Dendritic cell treated with granulocyte-macrophage colony-stimulating factor and Interleukin-4, amounts not matched to agents 40 ng/mL and 50 ng/mL, for 4 days (primary cell): ENCODE measurements at regions not wholly inside any gene's neighbourhood (a gene's known extent, or its start where the extent isn't known, plus 50 kb on each side); places are given as distances from the start of the nearest gene placed in this dataset.

ENCODE experiments used
- H3K27ac Mint-ChIP-seq: one replicate; pipeline ENCODE4 v1.8.0; 2022; ENCODE audit warnings: mild to moderate bottlenecking, mixed read lengths
- H3K27me3 Mint-ChIP-seq: one replicate; pipeline ENCODE4 v1.8.0; 2022; ENCODE audit warnings: mild to moderate bottlenecking, mixed read lengths
- H3K36me3 Mint-ChIP-seq: one replicate; pipeline ENCODE4 v1.8.0; 2022; ENCODE audit warnings: low read depth, mixed read lengths
- H3K4me1 Mint-ChIP-seq: one replicate; pipeline ENCODE4 v1.8.0; 2022; ENCODE audit warnings: low read depth, mixed read lengths
- H3K4me3 Mint-ChIP-seq: one replicate; pipeline ENCODE4 v1.8.0; 2022; ENCODE audit warnings: mild to moderate bottlenecking, moderate library complexity, mixed read lengths
- H3K9me3 Mint-ChIP-seq: one replicate; pipeline ENCODE4 v1.8.0; 2022; ENCODE audit warnings: mixed read lengths
- intact Hi-C: fragments of 100-400 bp; cut with micrococcal nuclease; formaldehyde crosslinking; loops from one replicate; pipeline ENCODE4 v1.15.0; 2022

DNA sequence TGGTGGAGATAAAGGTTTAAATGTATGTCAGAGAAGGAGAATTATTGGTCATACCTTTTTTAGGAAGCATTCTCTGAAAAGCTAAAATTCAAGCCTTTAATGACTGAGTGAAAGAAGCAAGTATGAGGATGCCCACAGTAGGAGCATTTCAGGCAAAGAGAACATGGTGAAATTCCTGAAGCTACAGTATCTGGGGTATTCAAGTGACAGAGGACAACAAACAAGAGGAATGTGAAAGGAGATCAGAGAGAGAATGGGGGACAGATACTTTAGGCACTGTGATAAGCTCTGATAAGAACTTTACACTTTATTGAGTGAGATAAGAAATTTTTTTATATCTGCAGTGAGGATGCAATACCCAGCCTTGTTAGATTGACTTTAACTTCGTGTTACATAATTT lies 621.3 kb upstream of the AGA start:
- H3K9me3 Mint-ChIP-seq, result peaks cover 5% of the 10 kb centered on the region
- no peak overlapping the region for H3K27ac Mint-ChIP-seq

GRCh38 chr4:178066338-178066941 lies 624.2 kb upstream of the AGA start:
- H3K27me3 Mint-ChIP-seq, result no peaks in the 10 kb centered on the region
- peaks cover 15% of the 10 kb centered on the region for H3K9me3 Mint-ChIP-seq

More for the DNA sequence above, 621.3 kb upstream of the AGA start:
- Mint-ChIP-seq H3K27me3 (no peaks in the 10 kb centered on the region), H3K4me3 (no peak overlapping the region), H3K4me1 (no peaks in the 10 kb centered on the region), H3K36me3 (no peaks in the 10 kb centered on the region)
- intact Hi-C loops, result no loop called here

GRCh38 chr4:178068136-178068535 lies 625.9 kb upstream of the AGA start:
- H3K36me3 Mint-ChIP-seq, result no peaks in the 10 kb centered on the region
- H3K27me3 Mint-ChIP-seq, result no peaks in the 10 kb centered on the region
- peaks cover 14% of the 10 kb centered on the region for H3K9me3 Mint-ChIP-seq
- H3K27ac Mint-ChIP-seq, result no peak overlapping the region
- intact Hi-C loops, result no loop called here
- H3K4me1 Mint-ChIP-seq, result no peaks in the 10 kb centered on the region
- no peak overlapping the region for H3K4me3 Mint-ChIP-seq

More at GRCh38 chr4:178066338-178066941, 624.2 kb upstream of the AGA start:
- Mint-ChIP-seq H3K4me1 (no peaks in the 10 kb centered on the region), H3K4me3 (no peak overlapping the region), H3K27ac (no peak overlapping the region), H3K36me3 (no peaks in the 10 kb centered on the region)
- intact Hi-C loops, result no loop called here

DNA sequence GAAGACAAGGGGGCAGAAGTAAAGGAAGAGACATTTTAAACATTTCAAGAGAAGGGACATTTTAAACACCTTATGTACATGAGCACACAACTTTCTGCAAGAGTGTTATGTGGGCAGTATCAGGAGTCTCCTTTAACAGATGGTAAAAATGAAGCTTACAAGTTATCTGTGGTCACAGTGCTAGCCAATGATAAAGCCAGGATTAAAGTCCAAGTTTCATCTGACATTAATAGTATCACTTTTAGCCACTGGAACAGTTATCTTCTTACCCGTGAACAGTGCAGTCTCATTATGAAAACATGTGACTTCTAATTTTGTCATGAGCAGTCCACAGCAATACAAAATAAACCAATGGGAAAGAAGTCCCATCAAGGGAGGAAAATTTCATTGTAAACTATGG lies 627.9 kb upstream of the AGA start:
- peaks cover 20% of the 10 kb centered on the region for H3K9me3 Mint-ChIP-seq
- no peak overlapping the region for H3K27ac Mint-ChIP-seq
- H3K4me1 Mint-ChIP-seq, result no peaks in the 10 kb centered on the region
- no peaks in the 10 kb centered on the region for H3K36me3 Mint-ChIP-seq
- no peak overlapping the region for H3K4me3 Mint-ChIP-seq
- H3K27me3 Mint-ChIP-seq, result no peaks in the 10 kb centered on the region
- intact Hi-C loops, result no loop called here

DNA sequence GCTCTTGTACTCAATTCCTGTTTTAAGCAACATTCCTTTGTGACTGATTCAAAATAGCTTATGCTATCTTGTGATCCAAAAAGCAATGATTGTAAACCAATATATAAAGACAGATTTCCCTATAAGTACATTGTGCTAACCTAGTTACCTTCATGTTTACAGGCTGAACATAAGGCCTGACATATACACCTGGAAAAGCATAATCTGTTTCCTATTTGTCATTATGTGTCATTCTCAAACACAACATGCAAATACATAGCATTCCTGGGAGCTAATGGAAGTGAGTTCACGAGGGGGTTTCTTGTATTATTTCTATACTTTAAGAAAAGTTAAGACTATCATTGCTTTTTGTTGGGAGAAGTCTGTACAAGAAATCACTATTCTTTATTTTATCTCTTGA lies 638.1 kb upstream of the AGA start:
- no peaks in the 10 kb centered on the region for H3K4me1 Mint-ChIP-seq
- H3K4me3 Mint-ChIP-seq, result no peak overlapping the region
- no peak overlapping the region for H3K27ac Mint-ChIP-seq
- intact Hi-C loops, result no loop called here
- H3K36me3 Mint-ChIP-seq, result no peaks in the 10 kb centered on the region
- H3K9me3 Mint-ChIP-seq, result peaks cover 19% of the 10 kb centered on the region
- no peaks in the 10 kb centered on the region for H3K27me3 Mint-ChIP-seq

GRCh38 chr4:178081176-178081575 lies 638.9 kb upstream of the AGA start:
- Mint-ChIP-seq H3K4me1 (no peaks in the 10 kb centered on the region), H3K36me3 (no peaks in the 10 kb centered on the region), H3K4me3 (no peak overlapping the region), H3K27ac (no peak overlapping the region), H3K27me3 (no peaks in the 10 kb centered on the region), H3K9me3 (peaks cover 21% of the 10 kb centered on the region)
- intact Hi-C loops, result no loop called here

DNA sequence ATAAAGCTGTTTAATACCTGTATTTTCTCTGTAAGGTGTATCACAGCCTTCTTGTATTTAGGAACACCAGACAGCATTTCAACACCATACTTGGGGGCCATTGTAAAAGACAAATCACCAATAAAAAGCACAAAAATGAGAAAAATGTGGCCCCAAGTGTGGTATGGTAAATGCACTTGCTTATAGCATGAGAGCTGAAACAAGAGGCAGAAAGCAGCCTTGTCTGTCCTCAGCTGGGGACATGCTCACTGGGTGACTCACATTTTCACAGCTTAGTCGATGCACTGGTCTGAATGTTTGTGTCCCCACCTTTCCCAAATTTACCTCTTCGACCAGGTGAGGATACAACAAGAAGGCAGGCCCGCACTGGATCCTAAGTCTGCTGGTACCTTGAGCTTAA lies 639.7 kb upstream of the AGA start:
- no peak overlapping the region for H3K27ac Mint-ChIP-seq
- no peaks in the 10 kb centered on the region for H3K4me1 Mint-ChIP-seq
- H3K27me3 Mint-ChIP-seq, result no peaks in the 10 kb centered on the region
- intact Hi-C loops, result no loop called here
- H3K4me3 Mint-ChIP-seq, result no peak overlapping the region
- H3K9me3 Mint-ChIP-seq, result peaks cover 27% of the 10 kb centered on the region
- no peaks in the 10 kb centered on the region for H3K36me3 Mint-ChIP-seq

DNA sequence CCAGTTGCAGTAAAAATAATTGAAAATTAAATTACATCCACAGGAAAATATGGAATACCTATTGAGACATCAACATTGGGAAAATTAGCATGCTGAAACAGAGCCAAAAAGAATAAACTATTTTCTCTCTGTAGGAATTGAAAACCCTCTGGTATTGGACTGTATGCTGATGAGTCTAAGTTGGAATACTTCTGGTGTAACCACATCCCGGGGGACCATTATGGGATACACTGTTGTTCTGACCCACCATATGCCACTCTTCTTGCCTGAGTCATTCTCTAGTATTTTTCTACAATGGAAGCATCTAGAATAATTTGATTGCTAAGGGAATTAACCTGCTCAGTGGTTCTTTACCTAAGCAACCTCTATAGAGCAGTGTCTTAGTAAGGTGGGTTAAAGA lies 640.7 kb upstream of the AGA start:
- intact Hi-C loops, result no loop called here
- H3K4me3 Mint-ChIP-seq, result no peak overlapping the region
- H3K9me3 Mint-ChIP-seq, result peaks cover 28% of the 10 kb centered on the region
- H3K4me1 Mint-ChIP-seq, result no peaks in the 10 kb centered on the region
- no peaks in the 10 kb centered on the region for H3K27me3 Mint-ChIP-seq
- H3K36me3 Mint-ChIP-seq, result no peaks in the 10 kb centered on the region
- H3K27ac Mint-ChIP-seq, result no peak overlapping the region

GRCh38 chr4:178083968-178084367 lies 641.7 kb upstream of the AGA start:
- Mint-ChIP-seq H3K36me3 (no peaks in the 10 kb centered on the region), H3K4me1 (no peaks in the 10 kb centered on the region), H3K27ac (no peak overlapping the region), H3K4me3 (no peak overlapping the region), H3K9me3 (peaks cover 37% of the 10 kb centered on the region), H3K27me3 (no peaks in the 10 kb centered on the region)
- intact Hi-C loops, result no loop called here

- Mint-ChIP-seq H3K36me3 (no peaks in the 10 kb centered on the region), H3K27me3 (no peaks in the 10 kb centered on the region), H3K4me3 (no peak overlapping the region), H3K9me3 (peaks cover 28% of the 10 kb centered on the region), H3K27ac (no peak overlapping the region), H3K4me1 (no peaks in the 10 kb centered on the region)
- intact Hi-C loops, result no loop called here
Measured at GRCh38 chr4:178086320-178086719, 644.1 kb upstream of the AGA start.

- H3K9me3 Mint-ChIP-seq, result peaks cover 18% of the 10 kb centered on the region
- H3K27ac Mint-ChIP-seq, result no peak overlapping the region
- no peaks in the 10 kb centered on the region for H3K4me1 Mint-ChIP-seq
- no peaks in the 10 kb centered on the region for H3K27me3 Mint-ChIP-seq
- no peaks in the 10 kb centered on the region for H3K36me3 Mint-ChIP-seq
- intact Hi-C loops, result no loop called here
- no peak overlapping the region for H3K4me3 Mint-ChIP-seq
Measured at GRCh38 chr4:178090640-178091411, 648.6 kb upstream of the AGA start.

DNA sequence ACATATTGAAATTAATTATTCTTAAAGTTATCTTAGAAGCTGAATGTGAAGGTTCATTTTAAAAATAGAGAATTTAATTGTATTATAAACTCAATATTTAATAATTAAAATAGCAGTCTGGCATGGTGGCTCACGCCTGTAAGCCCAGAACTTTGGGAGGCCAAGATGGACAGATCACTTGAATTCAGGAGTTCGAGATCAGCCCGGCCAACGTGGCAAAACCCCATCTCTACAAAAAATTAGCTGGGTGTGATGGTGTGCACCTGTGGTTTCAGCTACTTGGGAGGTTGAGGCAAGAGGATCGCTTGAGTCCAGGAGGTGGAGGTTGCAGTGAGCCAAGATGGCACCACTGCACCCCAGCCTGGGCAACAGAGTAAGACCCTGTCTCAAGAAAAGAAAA lies 659.9 kb upstream of the AGA start:
- Mint-ChIP-seq H3K4me3 (no peak overlapping the region), H3K27me3 (no peaks in the 10 kb centered on the region), H3K27ac (no peak overlapping the region), H3K4me1 (no peaks in the 10 kb centered on the region), H3K36me3 (no peaks in the 10 kb centered on the region), H3K9me3 (no peaks in the 10 kb centered on the region)
- intact Hi-C loops, result no loop called here

GRCh38 chr4:178105242-178105641 lies 663.0 kb upstream of the AGA start:
- Mint-ChIP-seq H3K9me3 (no peaks in the 10 kb centered on the region), H3K27ac (no peak overlapping the region), H3K27me3 (no peaks in the 10 kb centered on the region), H3K36me3 (no peaks in the 10 kb centered on the region), H3K4me1 (no peaks in the 10 kb centered on the region), H3K4me3 (no peak overlapping the region)
- intact Hi-C loops, result no loop called here

DNA sequence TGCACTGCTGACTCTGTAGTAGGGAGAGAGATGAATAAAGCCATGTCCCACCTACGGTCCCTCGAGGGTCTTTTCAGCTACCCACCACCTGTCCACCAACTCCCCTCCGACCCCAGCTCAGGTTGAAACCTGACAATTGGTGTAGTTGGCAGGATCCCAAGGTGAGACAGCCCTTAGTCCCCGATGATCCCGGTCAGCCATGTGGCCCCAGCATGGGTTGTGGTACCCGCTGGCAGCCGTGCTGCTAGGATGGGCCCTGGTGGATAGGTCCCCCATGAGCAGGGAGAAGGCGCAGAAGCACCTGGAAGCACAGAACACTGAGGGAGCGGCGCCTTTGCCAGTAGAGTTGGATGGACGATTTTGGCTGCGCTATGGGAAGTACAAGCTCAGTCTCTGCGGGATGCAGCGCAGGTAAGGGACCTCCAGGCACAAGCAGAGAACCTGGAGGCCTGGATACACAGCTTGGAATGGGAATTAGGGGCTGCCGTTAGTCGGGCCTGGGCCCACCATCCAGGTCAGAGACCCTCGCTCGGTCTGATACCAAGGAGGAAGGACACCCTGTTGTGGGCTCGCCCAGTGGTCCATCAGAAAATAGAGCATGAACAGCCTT lies 694.6 kb upstream of the AGA start:
- Mint-ChIP-seq H3K36me3 (no peaks in the 10 kb centered on the region), H3K4me1 (no peaks in the 10 kb centered on the region), H3K9me3 (peaks cover 72% of the 10 kb centered on the region), H3K4me3 (no peak overlapping the region), H3K27me3 (no peaks in the 10 kb centered on the region), H3K27ac (no peak overlapping the region)
- intact Hi-C loops, result no loop called here
